ENCODE measurements at regions not wholly inside any gene's neighbourhood (a gene's known extent, or its start where the extent isn't known, plus 50 kb on each side); places are given as distances from the start of the nearest gene placed in this dataset.
A peak's percentile ranks its signal among the peaks of the same experiment; 100 is the strongest.

DNA sequence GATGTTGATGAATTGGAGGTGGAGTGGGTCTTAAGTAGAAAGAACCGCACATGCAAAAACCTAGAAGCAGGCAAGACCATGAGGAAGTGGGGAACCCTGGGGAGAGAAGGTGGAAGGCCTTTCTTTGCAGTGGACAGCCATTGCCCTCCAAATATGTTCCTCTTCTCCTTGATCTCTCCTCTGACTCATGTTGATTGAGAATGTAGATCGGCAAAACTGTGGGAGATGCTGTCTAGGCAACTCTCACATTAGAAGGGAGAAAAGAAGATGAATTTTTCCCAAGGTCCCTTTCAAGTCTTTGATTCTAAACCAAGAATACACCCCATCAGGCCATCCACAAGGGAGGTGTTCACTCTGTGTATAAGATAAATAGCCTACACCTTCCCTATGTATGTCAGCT, 257.5 kb downstream of the MSRB3 start:
- H3K4me1 Mint-ChIP-seq (ENCODE audit: low read depth, unreplicated experiment) = peaks cover 43% of the 10 kb centered on the region

GRCh38 chr12:65536351-65536750, 257.9 kb downstream of the MSRB3 start:
- H3K27ac ChIP-seq (ENCODE audit: low read depth, low read length) = peak overlapping the region; percentile 97
- Mint-ChIP-seq H3K9me3 (ENCODE audit: unreplicated experiment) (peaks cover 17% of the 10 kb centered on the region), H3K4me1 (ENCODE audit: low read depth, unreplicated experiment) (peaks cover 43% of the 10 kb centered on the region), H3K4me3 (ENCODE audit: unreplicated experiment) (no peak overlapping the region), H3K27ac (ENCODE audit: unreplicated experiment) (peak overlapping the region; percentile 91), H3K36me3 (ENCODE audit: low read depth, unreplicated experiment) (peaks cover 3% of the 10 kb centered on the region), H3K27me3 (ENCODE audit: low read depth, unreplicated experiment) (no peaks in the 10 kb centered on the region)
- peaks cover 64% of the 10 kb centered on the region for H3K4me1 ChIP-seq (ENCODE audit: insufficient read depth, low read length)
- no peaks in the 10 kb centered on the region for H3K36me3 ChIP-seq (ENCODE audit: insufficient read depth, low read length)
- H3K4me3 ChIP-seq (ENCODE audit: insufficient read depth, low read depth, low read length) = no peak overlapping the region
- TF ChIP-seq EZH2 (IDR thresholded peaks at IDR 0.05; ENCODE audit: insufficient read depth, low read length) = no peak
- no peaks in the 10 kb centered on the region for H4K20me1 ChIP-seq (ENCODE audit: insufficient read depth, low read length)
- no peaks in the 10 kb centered on the region for H3K27me3 ChIP-seq (ENCODE audit: insufficient read depth, low read length)
- no peak overlapping the region for H2AFZ ChIP-seq (ENCODE audit: low read depth, low read length)
- FAIRE-seq = no peak
- H3K9ac ChIP-seq (ENCODE audit: low read length) = peak overlapping the region; percentile 78
- H3K4me2 ChIP-seq (ENCODE audit: low read length) = peak overlapping the region; percentile 59
- peaks cover 3% of the 10 kb centered on the region for H3K9me3 ChIP-seq (ENCODE audit: insufficient read depth, low read depth, low read length)
- H3K79me2 ChIP-seq (ENCODE audit: insufficient read depth, low read length) = no peaks in the 10 kb centered on the region
- no peak for DNase-seq (ENCODE audit: low read depth)

More for the DNA sequence above, 257.5 kb downstream of the MSRB3 start:
- Histone ChIP-seq H3K9ac (ENCODE audit: low read length) (peak overlapping the region; percentile 78), H4K20me1 (ENCODE audit: insufficient read depth, low read length) (no peaks in the 10 kb centered on the region), H3K79me2 (ENCODE audit: insufficient read depth, low read length) (no peaks in the 10 kb centered on the region), H3K36me3 (ENCODE audit: insufficient read depth, low read length) (no peaks in the 10 kb centered on the region), H3K27me3 (ENCODE audit: insufficient read depth, low read length) (no peaks in the 10 kb centered on the region), H2AFZ (ENCODE audit: low read depth, low read length) (no peak overlapping the region), H3K4me1 (ENCODE audit: insufficient read depth, low read length) (peaks cover 64% of the 10 kb centered on the region), H3K4me2 (ENCODE audit: low read length) (peak overlapping the region; percentile 59), H3K9me3 (ENCODE audit: insufficient read depth, low read depth, low read length) (peaks cover 3% of the 10 kb centered on the region), H3K4me3 (ENCODE audit: insufficient read depth, low read depth, low read length) (no peak overlapping the region), H3K27ac (ENCODE audit: low read depth, low read length) (peak overlapping the region; percentile 97)
- H3K27ac Mint-ChIP-seq (ENCODE audit: unreplicated experiment) = peak overlapping the region; percentile 91
- H3K4me3 Mint-ChIP-seq (ENCODE audit: unreplicated experiment) = no peak overlapping the region
- H3K36me3 Mint-ChIP-seq (ENCODE audit: low read depth, unreplicated experiment) = peaks cover 3% of the 10 kb centered on the region
- FAIRE-seq = no peak
- no peak for DNase-seq (ENCODE audit: low read depth)
- peaks cover 17% of the 10 kb centered on the region for H3K9me3 Mint-ChIP-seq (ENCODE audit: unreplicated experiment)
- no peaks in the 10 kb centered on the region for H3K27me3 Mint-ChIP-seq (ENCODE audit: low read depth, unreplicated experiment)
- no peak for TF ChIP-seq EZH2 (IDR thresholded peaks at IDR 0.05; ENCODE audit: insufficient read depth, low read length)
- no peak for TF ChIP-seq CTCF (IDR thresholded peaks at IDR 0.05; ENCODE audit: insufficient read depth, low read depth, low read length)

DNA sequence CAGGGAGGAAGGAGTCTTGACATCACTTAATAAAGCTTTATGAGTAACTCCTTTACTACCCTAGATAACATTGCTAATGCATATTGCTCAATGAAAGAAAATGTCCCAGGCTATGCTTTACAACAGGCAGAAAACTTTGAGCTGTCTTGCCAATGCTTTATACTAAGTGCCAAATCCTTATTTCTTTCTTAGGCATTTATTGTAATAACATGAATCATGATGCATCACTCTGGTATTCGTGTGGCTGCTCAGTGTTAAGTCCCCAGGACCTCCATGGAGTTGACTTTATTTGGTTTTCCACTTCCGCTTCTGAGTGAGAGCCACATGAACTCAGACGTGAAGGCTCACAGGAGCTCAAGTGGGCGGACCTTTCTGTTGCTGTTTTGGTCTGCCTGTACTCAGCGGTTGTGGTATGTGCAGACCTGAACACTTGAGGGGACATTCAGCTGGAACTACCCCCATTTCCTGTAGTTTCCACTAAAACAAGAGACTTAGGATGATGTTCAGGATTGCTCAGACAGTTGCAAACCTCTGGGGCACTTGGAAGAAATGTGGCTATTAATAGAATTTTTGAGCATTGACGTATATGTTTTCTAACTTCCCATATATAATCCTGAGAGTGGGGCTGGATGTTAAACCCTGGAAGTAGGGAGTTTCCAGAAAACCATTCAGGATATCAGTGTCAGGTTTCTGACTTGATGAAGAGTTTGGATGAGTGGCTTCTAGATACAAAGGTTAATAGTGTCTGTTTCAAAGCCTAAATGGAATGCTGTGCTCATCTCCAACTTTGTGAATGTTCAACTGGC, 258.6 kb downstream of the MSRB3 start:
- Mint-ChIP-seq H3K27ac (ENCODE audit: unreplicated experiment) (peak overlapping the region; percentile 91), H3K4me3 (ENCODE audit: unreplicated experiment) (no peak overlapping the region), H3K9me3 (ENCODE audit: unreplicated experiment) (peaks cover 17% of the 10 kb centered on the region), H3K4me1 (ENCODE audit: low read depth, unreplicated experiment) (peaks cover 39% of the 10 kb centered on the region), H3K27me3 (ENCODE audit: low read depth, unreplicated experiment) (no peaks in the 10 kb centered on the region), H3K36me3 (ENCODE audit: low read depth, unreplicated experiment) (peaks cover 3% of the 10 kb centered on the region)
- Histone ChIP-seq H3K9me3 (ENCODE audit: insufficient read depth, low read depth, low read length) (peaks cover 3% of the 10 kb centered on the region), H3K27ac (ENCODE audit: low read depth, low read length) (peak overlapping the region; percentile 97), H3K9ac (ENCODE audit: low read length) (peak overlapping the region; percentile 78), H3K36me3 (ENCODE audit: insufficient read depth, low read length) (no peaks in the 10 kb centered on the region), H3K27me3 (ENCODE audit: insufficient read depth, low read length) (no peaks in the 10 kb centered on the region), H3K4me2 (ENCODE audit: low read length) (peak overlapping the region; percentile 59), H4K20me1 (ENCODE audit: insufficient read depth, low read length) (no peaks in the 10 kb centered on the region), H3K4me1 (ENCODE audit: insufficient read depth, low read length) (peaks cover 57% of the 10 kb centered on the region), H2AFZ (ENCODE audit: low read depth, low read length) (no peak overlapping the region), H3K79me2 (ENCODE audit: insufficient read depth, low read length) (no peaks in the 10 kb centered on the region), H3K4me3 (ENCODE audit: insufficient read depth, low read depth, low read length) (no peak overlapping the region)
- FAIRE-seq (peak; percentile 98), DNase-seq (ENCODE audit: low read depth) (peak; percentile 100)
- no peak for TF ChIP-seq CTCF (IDR thresholded peaks at IDR 0.05; ENCODE audit: insufficient read depth, low read depth, low read length)
- no peak for TF ChIP-seq EZH2 (IDR thresholded peaks at IDR 0.05; ENCODE audit: insufficient read depth, low read length)

All from astrocyte (in vitro differentiated cells and primary cell).